Colonic mucosa (tissue), 4 donors: ENCODE measurements at regions not wholly inside any gene's neighbourhood (a gene's known extent, or its start where the extent isn't known, plus 50 kb on each side); places are given as distances from the start of the nearest gene placed in this dataset.

Experiments used
- DNase-seq: peaks from one replicate; pipeline ENCODE4 v3.0.0-alpha.2; 2020
- H3K27ac ChIP-seq: fragments of 200-600 bp; one replicate; pipeline ENCODE4 v1.8.0; 2021
- H3K27me3 ChIP-seq: fragments of 200-600 bp; one replicate; pipeline ENCODE4 v1.8.0; 2021
- H3K36me3 ChIP-seq: fragments of 200-600 bp; one replicate; pipeline ENCODE4 v1.8.0; 2021
- H3K4me1 ChIP-seq: fragments of 200-600 bp; one replicate; pipeline ENCODE4 v1.8.0; 2021; ENCODE audit warnings: mild to moderate bottlenecking
- H3K4me3 ChIP-seq: fragments of 200-600 bp; one replicate; pipeline ENCODE4 v1.8.0; 2021
- H3K9ac ChIP-seq, 2 donors: one replicate each; pipeline ENCODE4 v1.7.0; 2013; ENCODE audit warnings: control low read depth in 2 of 2, low read depth in 2 of 2, low read length in 2 of 2
- H3K9me3 ChIP-seq: fragments of 200-600 bp; one replicate; pipeline ENCODE4 v1.8.0; 2021
- CTCF ChIP-seq: fragments of 200-600 bp; IDR thresholded peaks from one replicate; pipeline ENCODE4 v1.8.0; 2022; ENCODE audit warnings: antibody characterized with exemption, mild to moderate bottlenecking
- intact Hi-C: fragments of 100-400 bp; cut with DNase I; formaldehyde crosslinking; loops from one replicate; pipeline ENCODE4 v1.14.1; 2022
- donor health status: healthy.
- donor health status: DM: no; HTN: no; CAD: no.
- donor health status: DM: no; HTN: no; CAD: no.

- Histone ChIP-seq H3K4me3 (no peak overlapping the region), H3K27ac (no peak overlapping the region), H3K9ac (no peak overlapping the region), H3K36me3 (no peaks in the 10 kb centered on the region), H3K4me1 (no peaks in the 10 kb centered on the region), H3K27me3 (no peaks in the 10 kb centered on the region), H3K9me3 (no peaks in the 10 kb centered on the region)
- TF ChIP-seq CTCF, result no peak
- no peak for DNase-seq
- intact Hi-C loops, result no loop called here
Measured at GRCh38 chr20:22866812-22867341, 168.2 kb upstream of the SSTR4 start.

GRCh38 chr20:22878166-22878565 is 156.9 kb upstream of the SSTR4 start:
- DNase-seq, result no peak
- no peak overlapping the region for H3K9ac ChIP-seq

GRCh38 chr20:22880277-22880676 is 154.8 kb upstream of the SSTR4 start:
- Histone ChIP-seq H3K4me3 (no peak overlapping the region), H3K9me3 (no peaks in the 10 kb centered on the region), H3K27me3 (no peaks in the 10 kb centered on the region), H3K27ac (no peak overlapping the region), H3K36me3 (no peaks in the 10 kb centered on the region), H3K9ac (no peak overlapping the region), H3K4me1 (no peaks in the 10 kb centered on the region)
- intact Hi-C loops, result no loop called here
- no peak for TF ChIP-seq CTCF
- DNase-seq, result no peak

More at GRCh38 chr20:22878166-22878565, 156.9 kb upstream of the SSTR4 start:
- no peak overlapping the region for H3K27ac ChIP-seq
- no peaks in the 10 kb centered on the region for H3K36me3 ChIP-seq
- H3K4me1 ChIP-seq, result no peaks in the 10 kb centered on the region
- intact Hi-C loops, result no loop called here
- TF ChIP-seq CTCF, result no peak
- no peaks in the 10 kb centered on the region for H3K27me3 ChIP-seq
- H3K9me3 ChIP-seq, result no peaks in the 10 kb centered on the region
- no peak overlapping the region for H3K4me3 ChIP-seq

GRCh38 chr20:22887796-22888195 is 147.3 kb upstream of the SSTR4 start:
- Histone ChIP-seq H3K4me1 (no peaks in the 10 kb centered on the region), H3K9ac (no peak overlapping the region), H3K9me3 (no peaks in the 10 kb centered on the region), H3K27ac (no peak overlapping the region), H3K27me3 (no peaks in the 10 kb centered on the region), H3K4me3 (no peak overlapping the region), H3K36me3 (no peaks in the 10 kb centered on the region)
- DNase-seq, result no peak
- intact Hi-C loops, result no loop called here
- TF ChIP-seq CTCF, result no peak

- Histone ChIP-seq H3K4me1 (no peaks in the 10 kb centered on the region), H3K27me3 (no peaks in the 10 kb centered on the region), H3K4me3 (no peak overlapping the region), H3K9me3 (no peaks in the 10 kb centered on the region), H3K27ac (no peak overlapping the region), H3K36me3 (no peaks in the 10 kb centered on the region), H3K9ac (no peak overlapping the region)
- TF ChIP-seq CTCF, result no peak
- intact Hi-C loops, result no loop called here
- no peak for DNase-seq
Measured at GRCh38 chr20:22890594-22891300, 144.4 kb upstream of the SSTR4 start.
